Right renal pelvis (tissue), 4 donors: ENCODE measurements at regions not wholly inside any gene's neighbourhood (a gene's known extent, or its start where the extent isn't known, plus 50 kb on each side); places are given as distances from the start of the nearest gene placed in this dataset.

Source experiments
- DNase-seq, 4 donors: peaks; one replicate each; pipeline ENCODE4 v3.0.0-alpha.2; 2013; ENCODE audit warnings: low read depth in 4 of 4, low spot score in 3 of 4, missing footprints in 1 of 4

DNA sequence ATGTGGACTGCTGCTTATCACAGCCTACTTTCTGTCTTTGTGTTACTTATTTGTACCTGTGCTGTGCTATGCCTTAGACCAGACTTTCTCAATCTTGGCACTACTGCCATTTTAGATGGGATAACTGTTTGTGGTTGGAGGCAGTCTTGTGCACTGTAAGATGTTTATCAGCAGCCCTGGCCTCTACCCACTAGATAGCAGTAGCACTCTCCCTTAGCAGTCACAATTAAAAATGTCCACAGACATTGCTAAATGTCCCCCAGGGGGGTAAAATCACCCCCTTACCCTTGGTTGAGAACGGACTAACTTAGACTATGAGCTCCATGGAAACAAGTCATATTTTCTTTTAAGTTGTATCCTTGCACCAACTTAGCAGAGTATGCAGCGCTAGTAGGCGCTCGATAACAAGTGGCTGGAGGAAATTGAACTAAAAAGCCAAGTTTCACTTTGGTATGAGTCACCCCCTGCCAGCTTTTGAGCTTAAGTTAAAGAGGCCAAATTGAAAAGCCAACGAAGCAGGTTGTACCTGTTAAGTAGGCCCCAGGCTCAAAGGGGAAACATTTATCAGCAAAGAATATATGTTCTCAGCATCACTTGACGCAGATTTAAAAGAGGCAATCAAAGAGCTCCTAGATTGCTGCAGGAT is 304.8 kb upstream of the SORL1-AS1 start:
- DNase-seq = no peak

DNA sequence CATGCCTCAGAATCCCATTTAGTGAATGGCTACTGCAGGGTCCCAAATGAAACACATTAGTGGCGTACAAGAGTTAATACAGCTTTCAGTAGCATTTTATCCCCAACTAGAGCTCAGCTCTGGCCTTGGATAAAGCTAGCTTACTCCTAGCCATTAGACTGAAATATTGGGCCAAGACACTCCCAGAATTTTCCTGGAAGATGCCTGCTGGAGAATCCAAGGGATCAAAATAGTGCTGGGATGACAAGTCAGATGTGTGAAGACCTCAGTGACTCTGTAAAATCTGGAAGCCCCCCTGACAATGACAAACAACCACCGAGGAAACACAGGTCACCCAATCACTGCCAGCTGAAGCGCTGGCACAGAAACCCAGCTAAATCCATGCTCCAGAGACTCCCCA is 303.1 kb upstream of the SORL1-AS1 start:
- no peak for DNase-seq

DNA sequence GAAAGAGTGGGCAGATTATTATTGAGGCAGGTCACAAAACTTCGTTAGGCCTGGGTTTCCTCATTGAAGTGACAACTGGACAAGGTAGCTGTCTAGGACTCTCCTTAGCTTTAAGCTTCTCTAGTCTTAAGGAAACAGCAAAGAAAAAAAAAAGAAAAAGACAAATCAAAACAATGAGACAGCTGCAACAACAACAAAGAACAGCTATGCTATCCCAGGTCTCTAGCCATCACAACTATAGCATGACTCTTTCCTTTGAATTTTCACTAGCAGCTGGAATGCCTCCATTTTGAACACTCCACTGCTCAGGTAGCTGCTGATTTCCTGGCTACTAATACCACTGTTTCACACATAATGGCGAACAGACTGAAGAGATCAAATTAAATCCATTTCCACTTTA is 302.4 kb upstream of the SORL1-AS1 start:
- no peak for DNase-seq

DNA sequence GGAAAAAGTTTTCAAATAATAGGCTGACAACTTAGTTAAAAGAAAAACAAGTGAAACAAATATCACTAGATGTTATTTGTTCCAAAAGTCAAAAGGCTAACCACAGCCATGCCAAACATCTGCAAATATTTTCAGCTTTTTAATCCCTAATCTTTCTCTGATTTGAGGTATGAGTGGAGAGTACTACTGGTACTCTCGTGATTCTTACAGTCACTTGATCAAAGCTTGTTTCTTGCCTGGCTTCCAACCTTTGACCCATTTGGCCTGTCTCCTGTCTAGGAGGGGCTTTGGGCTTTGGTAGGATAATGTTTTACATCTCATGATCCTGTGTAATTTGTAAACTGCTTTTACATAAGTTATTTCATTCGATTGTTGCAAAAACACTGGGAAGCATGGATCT is 301.8 kb upstream of the SORL1-AS1 start:
- no peak for DNase-seq

DNA sequence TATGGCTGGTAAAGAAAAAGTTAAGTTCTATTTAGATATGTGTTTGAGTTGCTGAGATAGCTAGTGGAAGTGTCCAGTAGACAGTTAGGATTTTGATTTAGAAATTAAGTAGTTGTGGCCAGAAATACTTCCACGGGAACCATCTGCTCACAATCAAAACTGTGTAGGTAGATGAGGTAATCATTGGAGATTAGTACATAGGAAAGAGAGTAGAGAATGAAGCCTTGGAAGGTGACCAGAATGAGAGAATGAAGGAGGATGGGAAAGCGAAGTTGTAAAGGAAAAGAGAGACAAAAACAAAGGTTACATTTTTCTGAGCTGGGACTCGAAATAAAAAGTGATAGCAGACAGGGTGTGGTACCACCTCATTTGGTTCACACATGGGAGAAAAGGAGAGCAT is 296.9 kb upstream of the SORL1-AS1 start:
- DNase-seq = no peak

DNA sequence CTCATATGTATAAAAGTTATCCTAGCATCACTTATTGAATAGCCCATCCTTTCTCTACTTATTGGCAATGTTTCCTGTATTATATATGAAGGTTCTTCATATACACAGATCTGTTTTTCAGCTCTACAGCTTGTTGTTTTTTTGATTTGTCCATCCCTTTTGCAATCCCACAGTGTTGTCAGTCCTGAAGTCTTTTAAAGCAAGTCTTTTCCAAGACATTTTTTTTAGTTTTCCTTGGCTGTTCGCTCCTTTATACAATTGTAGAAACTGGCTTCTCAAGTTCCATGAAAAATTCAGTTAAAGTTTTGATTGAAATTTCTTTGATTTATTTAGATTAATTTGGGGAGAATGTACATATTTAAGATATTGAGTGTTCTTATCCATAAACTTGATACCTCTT is 295.3 kb upstream of the SORL1-AS1 start:
- no peak for DNase-seq

DNA sequence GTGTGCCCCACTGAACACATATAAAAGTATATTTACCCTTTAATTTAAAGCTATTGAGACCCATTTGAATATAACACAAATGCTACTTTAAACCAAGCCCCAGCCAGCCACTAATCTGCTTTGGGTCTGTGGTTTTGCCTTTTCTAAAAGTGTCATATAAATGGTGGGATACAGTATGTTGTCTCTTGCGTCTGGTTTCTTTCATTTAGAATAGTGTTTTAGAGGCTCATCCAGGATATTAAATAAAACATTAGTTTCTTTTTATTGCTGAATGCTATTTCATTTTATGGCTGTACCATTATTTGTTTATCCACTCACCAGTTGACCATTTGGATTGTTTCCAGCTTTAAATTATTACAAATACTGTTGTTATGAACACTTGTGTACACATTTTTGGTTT is 290.5 kb upstream of the SORL1-AS1 start:
- no peak for DNase-seq

DNA sequence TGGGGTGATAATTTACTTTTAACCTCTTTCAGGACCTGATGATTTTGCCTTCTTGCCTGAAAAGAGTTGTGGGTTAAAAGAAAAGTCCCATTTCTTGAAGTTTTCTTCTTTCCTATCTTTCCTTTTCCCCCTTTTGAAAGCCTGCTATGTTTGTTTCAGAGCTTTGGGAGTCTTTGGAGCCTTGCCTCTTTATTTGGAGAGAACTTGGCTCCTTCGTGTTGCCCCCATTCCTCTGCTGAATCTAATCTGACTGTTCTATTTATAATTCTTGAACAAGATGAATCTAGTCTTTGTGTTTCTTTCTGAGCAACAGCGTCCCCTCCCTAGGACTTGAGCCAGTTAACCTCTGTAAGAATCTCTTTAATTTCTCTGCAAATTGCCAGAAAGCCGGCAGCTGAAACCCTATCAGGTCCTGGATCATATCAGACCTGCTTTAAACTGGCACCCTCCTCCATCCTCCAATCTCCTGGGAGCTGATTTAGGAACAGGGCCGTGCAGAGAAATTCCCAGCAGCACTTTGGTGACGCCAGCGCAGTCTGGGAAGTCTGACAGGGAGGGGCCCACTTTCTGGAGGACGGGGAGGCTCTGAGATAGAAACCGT is 289.1 kb upstream of the SORL1-AS1 start:
- no peak for DNase-seq

DNA sequence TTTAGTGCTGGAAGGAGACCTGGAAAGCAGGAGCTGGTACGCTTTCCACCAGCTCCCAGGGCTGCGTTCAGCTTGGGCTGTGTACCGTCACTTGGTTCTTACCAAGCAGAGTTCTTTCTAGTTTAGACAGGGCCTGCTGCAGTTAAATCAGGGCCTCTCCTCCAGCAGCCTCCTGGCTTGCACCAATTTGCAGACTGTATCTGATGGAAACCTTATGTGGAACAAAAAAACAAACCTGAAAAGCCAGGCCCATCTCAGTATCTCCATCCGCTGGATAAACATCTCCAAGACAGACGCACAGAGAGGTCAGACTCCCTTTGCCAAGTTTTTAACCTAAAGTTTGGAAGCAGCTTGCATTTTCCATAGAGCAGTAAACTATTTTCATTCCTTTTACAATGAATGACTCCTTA is 288.6 kb upstream of the SORL1-AS1 start:
- peak in 1 of 4 donors; percentile 65 for DNase-seq

DNA sequence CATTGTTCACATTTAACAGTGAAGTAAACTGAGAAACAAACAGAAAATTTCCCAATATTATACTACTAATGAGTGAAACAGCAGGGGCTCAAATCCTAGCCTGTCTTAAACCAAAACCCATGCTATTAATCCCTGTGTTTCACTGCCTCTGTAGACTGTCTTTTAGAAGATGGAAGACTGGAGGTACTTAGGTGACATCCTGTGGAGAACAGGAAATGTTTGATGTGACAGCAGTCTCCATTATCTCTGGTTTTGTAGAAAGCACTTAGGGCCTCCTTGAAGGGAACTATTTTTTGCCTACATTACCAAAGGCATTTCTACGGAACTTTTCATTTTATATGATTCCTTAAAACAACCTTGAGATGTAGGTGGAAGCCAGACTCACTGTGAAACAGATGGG is 288.1 kb upstream of the SORL1-AS1 start:
- DNase-seq = no peak

DNA sequence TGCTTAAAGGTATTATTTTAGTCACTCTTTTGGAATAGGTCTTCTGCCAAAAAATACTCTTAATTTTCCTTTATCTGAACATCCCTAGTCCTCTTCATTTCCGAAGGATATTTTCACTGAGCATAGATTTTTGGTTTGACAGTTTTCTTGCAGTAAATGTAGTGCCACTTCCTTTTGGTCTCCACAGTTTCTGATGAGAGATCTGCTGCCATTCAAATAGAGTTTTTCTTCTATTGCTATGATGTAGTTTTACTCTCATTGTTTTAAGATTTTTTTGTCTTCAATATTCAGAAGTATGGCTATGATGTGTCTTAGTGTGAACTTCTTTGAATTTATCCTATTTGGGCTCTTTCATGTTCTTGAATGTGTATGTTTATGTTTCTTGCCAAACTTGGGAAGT is 281.1 kb upstream of the SORL1-AS1 start:
- DNase-seq = no peak

DNA sequence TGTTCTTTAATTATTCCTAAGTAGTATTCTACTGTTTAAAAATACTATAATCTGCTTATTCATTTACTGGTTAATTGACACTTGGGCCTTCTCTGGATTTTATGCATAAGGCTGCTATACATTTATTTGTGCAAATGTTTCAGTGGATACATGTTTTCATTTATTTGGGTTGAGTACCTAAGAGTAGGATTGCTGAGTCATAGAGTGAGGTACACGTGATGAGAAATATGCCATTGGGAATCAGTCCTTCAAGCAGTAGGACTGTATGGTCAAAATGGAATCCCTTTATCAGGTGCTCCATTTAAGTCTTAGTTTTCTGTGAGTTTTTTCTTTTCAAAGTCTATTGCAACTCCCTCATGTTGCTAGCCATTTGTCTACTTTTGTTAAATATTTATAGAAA is 275.2 kb upstream of the SORL1-AS1 start:
- no peak for DNase-seq

DNA sequence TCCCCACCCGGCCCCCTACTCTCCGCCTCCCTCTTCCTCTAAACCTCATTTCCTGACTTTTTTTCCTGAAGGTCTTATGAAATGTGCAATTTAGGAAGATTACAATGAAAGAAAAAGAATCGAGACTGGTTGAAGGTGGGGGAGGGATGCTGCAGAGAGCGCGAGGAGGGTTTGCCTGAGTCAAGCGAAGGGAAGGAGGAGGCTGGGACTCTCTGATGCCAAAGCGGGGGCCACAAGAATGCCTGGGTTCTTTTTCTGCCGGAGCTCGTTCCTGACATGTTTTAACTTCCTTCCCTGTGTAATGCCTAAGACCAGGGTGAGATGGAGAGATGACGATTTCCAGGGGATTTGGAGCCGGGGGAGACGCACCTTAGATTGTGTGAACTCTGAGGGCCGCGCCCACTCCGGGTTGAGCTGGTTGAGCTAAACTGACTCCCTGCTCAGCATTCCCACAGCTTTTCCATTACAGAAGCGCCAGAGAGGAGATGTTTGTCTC is 270.5 kb upstream of the SORL1-AS1 start:
- DNase-seq = no peak

DNA sequence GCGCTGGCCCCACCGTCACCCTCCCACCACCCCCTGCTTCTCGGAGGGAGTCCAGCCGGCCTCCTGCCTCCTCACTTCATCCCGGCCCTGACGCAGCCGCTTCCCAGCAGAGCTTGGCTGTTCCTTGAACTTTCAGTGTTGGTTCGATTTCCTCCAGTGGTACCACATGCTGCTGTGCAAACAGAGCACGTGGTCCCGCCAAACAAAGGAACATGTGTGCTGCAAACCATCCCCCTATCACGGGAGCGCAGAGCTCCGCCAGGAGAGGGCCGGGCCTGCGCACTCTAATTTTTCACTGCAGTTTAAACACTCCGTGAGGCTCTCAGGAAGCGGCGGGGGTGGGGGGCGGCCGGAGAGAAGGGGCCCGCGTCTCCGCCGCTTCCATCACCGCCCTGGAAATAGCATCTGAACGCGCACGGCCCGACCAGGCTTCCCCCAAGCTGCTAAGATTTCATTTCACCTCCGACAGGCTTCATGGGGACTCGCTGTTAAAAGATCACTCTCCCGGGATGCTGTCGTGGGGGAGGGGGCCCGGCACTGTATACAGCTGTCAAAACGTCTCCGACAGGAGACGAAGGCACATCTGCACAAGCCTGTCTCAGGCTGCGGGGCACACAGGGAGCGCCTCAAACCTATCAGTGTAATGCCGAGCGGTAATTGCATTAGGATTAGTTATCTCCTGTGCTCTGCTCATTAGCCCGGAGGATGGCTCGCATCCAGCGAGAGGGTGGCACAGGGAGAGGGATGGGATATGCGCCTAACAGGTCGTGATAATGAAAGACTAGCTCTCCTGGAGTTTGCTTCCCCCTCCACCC is 269.9 kb upstream of the SORL1-AS1 start:
- DNase-seq = peak in 3 of 4 donors; percentile 66 to 77 (median 69)

DNA sequence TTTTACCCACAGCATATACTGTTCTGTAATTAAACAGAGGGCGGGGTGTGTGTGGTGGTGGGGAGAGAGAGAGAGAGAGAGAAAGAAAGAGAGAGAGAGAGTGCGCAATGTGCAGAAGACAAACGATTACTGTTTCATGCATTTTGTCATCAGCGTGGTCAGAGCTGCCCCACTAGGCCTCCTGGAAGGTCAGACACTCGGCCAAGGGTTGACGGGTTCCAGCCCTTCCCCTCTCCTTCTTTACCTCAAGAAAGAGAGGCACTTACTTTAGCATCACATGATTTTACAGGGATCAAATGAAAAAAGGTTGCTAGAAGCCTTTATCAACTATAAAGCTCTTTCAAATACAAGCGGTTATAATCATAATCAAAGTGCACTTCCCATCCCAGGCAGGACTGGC is 269.2 kb upstream of the SORL1-AS1 start:
- no peak for DNase-seq

DNA sequence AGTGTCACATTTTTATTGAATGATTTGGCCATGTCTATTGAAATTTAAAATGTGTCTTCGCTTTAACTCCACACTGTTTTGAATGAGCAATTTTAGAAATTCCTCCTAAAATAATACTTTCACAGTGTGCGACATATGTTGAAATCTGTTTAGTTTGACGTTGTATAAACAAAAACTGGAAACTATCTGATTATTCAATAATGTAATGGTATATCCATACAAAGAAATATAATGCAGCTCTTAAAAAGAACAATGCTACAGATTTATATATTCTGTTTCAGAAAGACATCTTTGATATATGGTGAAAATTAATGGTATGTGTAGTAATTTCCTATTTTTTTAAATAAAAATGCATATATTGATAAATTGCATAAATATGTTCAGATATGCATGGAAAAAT is 268.7 kb upstream of the SORL1-AS1 start:
- DNase-seq = no peak

DNA sequence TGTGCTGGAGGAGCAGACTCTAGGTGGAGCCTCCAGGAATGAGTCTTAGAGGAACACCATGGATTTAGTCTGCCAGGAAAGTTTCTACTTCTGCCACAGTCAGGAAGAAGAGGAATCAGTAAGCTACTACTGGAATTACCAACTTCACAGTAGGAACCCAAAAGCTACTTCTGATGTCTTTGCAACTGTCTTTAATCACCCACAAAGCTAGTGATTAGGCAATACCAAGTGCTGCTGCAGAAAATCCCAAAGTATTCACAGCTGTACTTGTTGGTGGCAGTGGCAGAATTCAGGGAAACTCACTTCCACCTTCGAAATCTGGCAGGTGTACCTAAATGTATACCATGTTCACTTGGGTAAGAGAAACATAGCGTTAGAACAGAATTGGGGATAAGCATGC is 264.5 kb upstream of the SORL1-AS1 start:
- DNase-seq = no peak

DNA sequence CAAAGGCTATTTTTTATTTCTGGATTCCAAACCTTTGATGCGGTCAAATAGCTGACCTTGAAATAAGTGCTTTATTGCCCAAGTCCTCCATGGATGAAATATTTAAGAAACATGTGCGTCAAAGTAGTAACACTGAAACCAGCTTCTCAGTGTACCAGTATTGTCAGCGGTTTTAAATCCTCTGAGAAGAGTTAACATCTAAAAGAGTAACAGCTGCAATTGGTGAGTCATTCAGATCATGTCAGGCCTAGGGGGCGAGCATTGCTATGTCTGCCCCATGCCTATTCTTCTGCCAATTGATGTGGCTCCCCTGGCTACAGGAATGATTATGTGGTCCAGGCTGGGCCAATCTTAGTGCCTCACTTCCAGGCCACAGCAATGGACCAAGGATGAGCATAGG is 263.3 kb upstream of the SORL1-AS1 start:
- DNase-seq = no peak

DNA sequence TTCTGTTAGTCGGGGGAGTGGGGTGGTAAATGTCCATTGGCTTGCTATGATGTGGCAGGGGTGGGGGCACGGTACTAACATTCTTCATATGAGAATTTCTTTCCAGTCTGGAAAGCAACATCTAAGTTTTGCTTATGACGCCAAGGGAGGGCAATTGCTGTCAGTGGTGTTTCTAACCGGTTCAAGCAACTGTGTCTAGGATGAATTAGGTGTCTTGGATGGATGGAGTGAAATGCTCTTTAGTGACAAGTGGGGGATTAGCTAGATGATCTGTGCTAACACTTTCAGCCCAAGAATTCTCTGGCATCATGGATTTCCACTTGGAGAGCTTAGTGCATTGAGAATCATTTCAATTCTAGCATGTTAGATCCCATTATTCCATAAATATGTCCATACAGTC is 262.6 kb upstream of the SORL1-AS1 start:
- DNase-seq = no peak

DNA sequence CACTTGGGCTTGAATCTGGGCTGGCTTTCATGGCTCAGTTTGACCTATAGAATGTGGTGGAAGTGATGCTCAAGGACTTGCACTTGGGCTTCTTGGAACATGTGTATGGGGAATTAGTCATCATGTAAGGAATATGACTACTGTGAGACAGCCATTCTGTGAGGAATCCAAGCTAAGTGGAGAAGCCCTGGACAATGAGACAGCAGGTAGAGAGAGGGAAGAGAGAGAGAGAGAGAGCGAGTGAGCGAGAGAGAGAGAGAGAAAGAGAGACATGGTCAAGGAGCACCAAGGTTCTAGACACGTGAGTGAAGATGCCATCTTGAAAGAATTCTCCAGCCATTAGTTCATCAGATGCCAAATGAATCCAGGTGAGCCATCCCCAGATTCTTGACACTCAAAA is 261.6 kb upstream of the SORL1-AS1 start:
- DNase-seq = no peak

DNA sequence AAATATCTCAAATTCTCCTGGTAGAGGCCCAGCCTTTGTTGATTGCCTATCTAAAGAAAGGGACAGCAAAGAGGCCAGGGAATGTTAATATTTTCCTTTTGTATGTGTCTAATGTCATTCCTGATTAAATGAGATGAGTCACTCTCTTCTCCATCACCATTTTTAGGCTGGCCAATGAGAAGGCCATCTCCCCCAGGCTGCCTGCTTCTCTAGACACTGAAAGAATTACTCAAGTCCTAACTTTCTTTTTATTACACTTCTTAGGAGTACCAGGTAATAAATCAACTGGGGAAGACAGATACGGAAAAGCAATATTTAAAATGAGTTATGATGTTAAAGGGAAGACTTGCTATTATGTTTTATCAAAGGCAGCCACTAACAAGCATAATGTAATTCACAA is 259.2 kb upstream of the SORL1-AS1 start:
- DNase-seq = no peak

DNA sequence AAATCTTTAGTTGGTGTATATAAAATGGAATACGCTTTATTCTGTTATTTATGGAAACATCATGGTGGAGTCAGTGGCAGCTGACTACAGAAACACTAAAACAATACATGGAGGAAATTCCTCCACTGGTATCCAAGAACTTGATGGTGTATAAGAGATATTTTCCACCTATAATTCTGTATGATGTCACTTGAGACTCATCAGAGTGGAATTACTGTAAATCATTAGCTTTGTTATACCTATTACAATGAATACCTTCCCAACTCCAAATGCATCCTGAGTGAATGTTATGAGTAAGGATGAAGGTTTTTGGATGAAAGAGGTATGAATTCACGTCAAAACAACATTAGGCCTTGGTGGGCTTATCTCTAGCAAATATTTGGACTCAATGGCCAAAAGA is 258.5 kb upstream of the SORL1-AS1 start:
- no peak for DNase-seq
